ENCODE measurements at regions not wholly inside any gene's neighbourhood (a gene's known extent, or its start where the extent isn't known, plus 50 kb on each side); places are given as distances from the start of the nearest gene placed in this dataset.

GRCh38 chr9:93825348-93826115 lies 129.6 kb downstream of the BARX1 start:
- no peak for TF ChIP-seq CTCF (IDR thresholded peaks at IDR 0.05)
- TF ChIP-seq EZH2 (IDR thresholded peaks at IDR 0.05; ENCODE audit: borderline replicate concordance, insufficient read depth, low read depth, low read length, poor library complexity, severe bottlenecking), result no peak

Measured in B cell (primary cell).